Hepatocyte (in vitro differentiated cells): ENCODE measurements at regions not wholly inside any gene's neighbourhood (a gene's known extent, or its start where the extent isn't known, plus 50 kb on each side); places are given as distances from the start of the nearest gene placed in this dataset.

ENCODE experiments used
- CTCF ChIP-seq: fragments of 200-600 bp; sonication (generic); IDR thresholded peaks from 2 replicates; pipeline ENCODE4 v1.5.1; 2016; ENCODE audit warnings: antibody characterized with exemption, mild to moderate bottlenecking; ENCODE audit not compliant: poor library complexity
- EZH2 ChIP-seq: fragments of 200-600 bp; sonication (generic); IDR thresholded peaks from 2 replicates; pipeline ENCODE4 v1.6.1; 2016; ENCODE audit warnings: antibody characterized with exemption, mild to moderate bottlenecking, borderline replicate concordance
- EZH2phosphoT487 ChIP-seq: fragments of 200-600 bp; sonication (generic); IDR thresholded peaks from one replicate; pipeline ENCODE4 v1.6.1; 2018; ENCODE audit warnings: antibody characterized with exemption, mild to moderate bottlenecking, low read depth, moderate library complexity; ENCODE audit not compliant: unreplicated experiment, severe bottlenecking

- TF ChIP-seq CTCF: no peak
- no peak for TF ChIP-seq EZH2
- no peak for TF ChIP-seq EZH2phosphoT487
These were observed 98.5 kb upstream of the CCDC80 start for GRCh38 chr3:112739252-112739965.
